ENCODE measurements at regions not wholly inside any gene's neighbourhood (a gene's known extent, or its start where the extent isn't known, plus 50 kb on each side); places are given as distances from the start of the nearest gene placed in this dataset.

GRCh38 chrX:69372435-69372834 lies 131.7 kb upstream of the NALF2 start:
- TF ChIP-seq CTCF (IDR thresholded peaks at IDR 0.05; ENCODE audit: borderline replicate concordance, extremely low read depth, low read length, poor library complexity, severe bottlenecking): no peak
- TF ChIP-seq EZH2 (IDR thresholded peaks at IDR 0.05; ENCODE audit: borderline replicate concordance, low read depth, low read length, severe bottlenecking): no peak
